Heart right ventricle (tissue), 16 donors: ENCODE measurements at regions not wholly inside any gene's neighbourhood (a gene's known extent, or its start where the extent isn't known, plus 50 kb on each side); places are given as distances from the start of the nearest gene placed in this dataset.

Experiments
- ATAC-seq, 8 donors: fragments of 200-7000 bp; cut with Tn5 transposase; one replicate each; pipeline ENCODE4 v1.9.1; 2020; ENCODE audit warnings: mild to moderate bottlenecking in 8 of 8, moderate library complexity in 8 of 8, moderate number of reproducible peaks in 1 of 8
- DNase-seq, 2 donors: peaks; one replicate each; pipeline ENCODE4 v3.0.0-alpha.2; 2020
- H3K27ac ChIP-seq, 10 donors: fragments of 200-600 bp; sonication (generic) in 2 of 10; one replicate each; pipeline versions ENCODE4 v1.5.0 to v1.8.0; 2020 to 2022; ENCODE audit warnings: mild to moderate bottlenecking in 3 of 10
- H3K27me3 ChIP-seq, 7 donors: fragments of 200-600 bp; one replicate each; pipeline ENCODE4 v1.8.0; 2021 to 2022; ENCODE audit warnings: mild to moderate bottlenecking in 2 of 7
- H3K36me3 ChIP-seq, 9 donors: fragments of 200-600 bp; sonication (generic) in 1 of 9; one replicate each; pipeline versions ENCODE4 v1.5.0 to v1.8.0; 2020 to 2022; ENCODE audit warnings: mild to moderate bottlenecking in 2 of 9
- H3K4me1 ChIP-seq, 9 donors: fragments of 200-600 bp; sonication (generic) in 1 of 9; one replicate each; pipeline versions ENCODE4 v1.5.0 to v1.8.0; 2020 to 2022; ENCODE audit warnings: mild to moderate bottlenecking in 4 of 9
- H3K4me3 ChIP-seq, 10 donors: fragments of 200-600 bp; sonication (generic) in 2 of 10; one replicate each; pipeline versions ENCODE4 v1.5.0 to v1.8.0; 2020 to 2022; ENCODE audit warnings: mild to moderate bottlenecking in 7 of 10, moderate library complexity in 2 of 10
- H3K9me3 ChIP-seq, 11 donors: fragments of 200-600 bp in 10 of 11; sonication (generic) in 2 of 11; one replicate each; pipeline versions ENCODE4 v1.5.0 to v1.8.0; 2013 to 2022; ENCODE audit warnings: mild to moderate bottlenecking in 2 of 11, control low read depth in 1 of 11, moderate library complexity in 1 of 11
- WGBS, 2 donors: extraction: QIAGEN DNeasy Blood & Tissue Kit; methylation state at CpG; one replicate each; pipeline ENCODE4 v1.1.7; 2013; ENCODE audit warnings: inconsistent platforms in 1 of 2; 5-methylcytosine and 5-hydroxymethylcytosine counted together
- intact Hi-C, 10 donors: fragments of 100-400 bp; cut with DNase I; formaldehyde crosslinking; loops; one replicate each; pipeline versions ENCODE4 v1.11.1 to v1.14.2; 2022
- TF ChIP-seq, protein P1 (sequence below), 9 donors: fragments of 200-600 bp; sonication (generic) in 2 of 9; IDR thresholded peaks; one replicate each; pipeline versions ENCODE4 v1.5.0 to v1.8.0; 2021 to 2022; ENCODE audit warnings: antibody characterized with exemption in 9 of 9, mild to moderate bottlenecking in 5 of 9, moderate library complexity in 1 of 9
- donor health status: Arrhythmogenic right ventricular cardiomyopathy.
- donor health status: ischemic (EF 13 %, LVEDD 7.1; RV severe dilation, severe dysfunction).
- donor health status: healthy with polysubstance abuse.
- donor health status: DM: no; HTN: yes; CAD: no.
- donor health status: DM: no; HTN: no; CAD: no.
- donor health status: ischemic (EF 25% LVEDD 6.9; RV normal size, moderate dysfunction).
- donor health status: ischemic (EF 25% LVEDD 5.7; RV mildly dilated, moderate dysfunction).
- donor health status: healthy.
- donor health status: DM: yes; HTN: yes; CAD: no.
- donor health status: Ischemic cardiomyopathy.
- donor health status: ischemic (EF 35%, LVEDD 5.7; RV mildly dilated, moderate dysfunction).
- donor health status: nonischemic (EF 11% LVEDD 7.7; RV severe dilation, severe dysfunction).
- donor health status: DM: yes; HTN: yes; CAD: no.
- donor health status: PGD.
- donor health status: ischemic (EF 29% LVEDD 5.4; RV normal size, mild dysfunction).
- donor health status: nonischemic (EF 23%, LVEDD 6.1; RV moderate dilation, normal function).

DNA sequence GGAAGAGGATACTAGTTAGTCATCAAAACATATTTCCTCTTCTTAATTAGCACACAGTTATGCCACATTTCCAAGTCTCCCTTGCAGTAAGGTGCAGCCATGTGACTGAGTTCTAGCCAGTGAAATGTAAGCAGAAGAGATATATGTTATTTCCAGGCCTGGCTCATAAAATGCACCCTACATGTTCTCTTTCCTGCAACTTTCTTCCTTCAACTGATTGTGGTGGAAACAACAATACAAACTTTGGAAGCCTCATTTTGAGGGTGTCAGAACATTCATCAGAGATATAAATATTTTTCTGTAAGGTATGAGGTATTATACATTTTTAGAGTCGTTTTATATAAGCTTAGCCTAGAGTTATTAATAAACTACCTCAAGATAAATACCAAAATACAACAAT lies 110.9 kb upstream of the PDE7B start:
- Histone ChIP-seq H3K4me1 (no peaks in the 10 kb centered on the region), H3K9me3 (no peaks in the 10 kb centered on the region), H3K27ac (no peak overlapping the region), H3K36me3 (no peaks in the 10 kb centered on the region), H3K27me3 (no peaks in the 10 kb centered on the region), H3K4me3 (no peak overlapping the region)
- ATAC-seq (no peak), DNase-seq (no peak)
- TF ChIP-seq, protein P1, sequence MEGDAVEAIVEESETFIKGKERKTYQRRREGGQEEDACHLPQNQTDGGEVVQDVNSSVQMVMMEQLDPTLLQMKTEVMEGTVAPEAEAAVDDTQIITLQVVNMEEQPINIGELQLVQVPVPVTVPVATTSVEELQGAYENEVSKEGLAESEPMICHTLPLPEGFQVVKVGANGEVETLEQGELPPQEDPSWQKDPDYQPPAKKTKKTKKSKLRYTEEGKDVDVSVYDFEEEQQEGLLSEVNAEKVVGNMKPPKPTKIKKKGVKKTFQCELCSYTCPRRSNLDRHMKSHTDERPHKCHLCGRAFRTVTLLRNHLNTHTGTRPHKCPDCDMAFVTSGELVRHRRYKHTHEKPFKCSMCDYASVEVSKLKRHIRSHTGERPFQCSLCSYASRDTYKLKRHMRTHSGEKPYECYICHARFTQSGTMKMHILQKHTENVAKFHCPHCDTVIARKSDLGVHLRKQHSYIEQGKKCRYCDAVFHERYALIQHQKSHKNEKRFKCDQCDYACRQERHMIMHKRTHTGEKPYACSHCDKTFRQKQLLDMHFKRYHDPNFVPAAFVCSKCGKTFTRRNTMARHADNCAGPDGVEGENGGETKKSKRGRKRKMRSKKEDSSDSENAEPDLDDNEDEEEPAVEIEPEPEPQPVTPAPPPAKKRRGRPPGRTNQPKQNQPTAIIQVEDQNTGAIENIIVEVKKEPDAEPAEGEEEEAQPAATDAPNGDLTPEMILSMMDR (IDR thresholded peaks at IDR 0.05) = no peak
- intact Hi-C loops = no loop called here
- 60 to 74% methylated on average over 1 of the region's 1 CpG for WGBS, 2 donors

- TF ChIP-seq, protein P1 (IDR thresholded peaks at IDR 0.05) = no peak
- no peak for ATAC-seq
- no peak overlapping the region for H3K27ac ChIP-seq
- DNase-seq = no peak
- intact Hi-C loops = no loop called here
- WGBS, 2 donors = 88 to 89% methylated on average over 5 of the region's 5 CpGs
- no peaks in the 10 kb centered on the region for H3K4me1 ChIP-seq
- H3K36me3 ChIP-seq = no peaks in the 10 kb centered on the region
- no peaks in the 10 kb centered on the region for H3K9me3 ChIP-seq
- no peak overlapping the region for H3K4me3 ChIP-seq
- no peaks in the 10 kb centered on the region for H3K27me3 ChIP-seq
Measured at GRCh38 chr6:135743476-135743875, 108.0 kb upstream of the PDE7B start.

GRCh38 chr6:135748189-135748588 lies 103.3 kb upstream of the PDE7B start:
- no peaks in the 10 kb centered on the region for H3K27me3 ChIP-seq
- no peaks in the 10 kb centered on the region for H3K9me3 ChIP-seq
- H3K36me3 ChIP-seq = no peaks in the 10 kb centered on the region
- WGBS, 2 donors = 77 to 80% methylated on average over 3 of the region's 3 CpGs
- H3K4me1 ChIP-seq = no peaks in the 10 kb centered on the region
- DNase-seq (no peak), ATAC-seq (no peak)
- H3K27ac ChIP-seq = no peak overlapping the region
- H3K4me3 ChIP-seq = no peak overlapping the region
- TF ChIP-seq, protein P1 (IDR thresholded peaks at IDR 0.05) = no peak
- intact Hi-C loops = no loop called here

- intact Hi-C loops = loop anchor here in 1 of 10 donors (10.0 kb wide), 1 partner anchor 215 kb away; no protein-coding TSS in a partner anchor
- 73 to 91% methylated on average over 1 of the region's 1 CpG for WGBS, 2 donors
- H3K4me1 ChIP-seq = no peaks in the 10 kb centered on the region
Measured at GRCh38 chr6:135750081-135750480, 101.4 kb upstream of the PDE7B start.

More at GRCh38 chr6:135750081-135750480, 101.4 kb upstream of the PDE7B start:
- Histone ChIP-seq H3K27me3 (no peaks in the 10 kb centered on the region), H3K27ac (no peak overlapping the region), H3K9me3 (no peaks in the 10 kb centered on the region), H3K36me3 (no peaks in the 10 kb centered on the region), H3K4me3 (no peak overlapping the region)
- DNase-seq (no peak), ATAC-seq (no peak)
- TF ChIP-seq, protein P1 (IDR thresholded peaks at IDR 0.05) = no peak
